D721Med (cell line): ENCODE measurements at regions not wholly inside any gene's neighbourhood (a gene's known extent, or its start where the extent isn't known, plus 50 kb on each side); places are given as distances from the start of the nearest gene placed in this dataset.
A peak's percentile ranks its signal among the peaks of the same experiment; 100 is the strongest.
"Not testable (repeated sequence)": the region's sequence is repeated elsewhere in the genome, so short reads cannot be mapped to it uniquely, and the experiment has no call there.

Experiments
- DNase-seq: peaks from one replicate; pipeline ENCODE4 v3.0.0; 2011; ENCODE audit warnings: low spot score; ENCODE audit not compliant: insufficient read length
- FAIRE-seq: peaks from 2 replicates; lab custom pipeline; 2011; peaks lifted over from hg19 to GRCh38; lab: Jason Lieb, UNC
- TF ChIP-seq, protein P1 (sequence below): IDR thresholded peaks from 2 replicates; pipeline ENCODE4 v1.5.1; 2012; ENCODE audit warnings: mild to moderate bottlenecking, control low read depth; ENCODE audit not compliant: insufficient read depth; ENCODE audit errors: missing control alignments

DNA sequence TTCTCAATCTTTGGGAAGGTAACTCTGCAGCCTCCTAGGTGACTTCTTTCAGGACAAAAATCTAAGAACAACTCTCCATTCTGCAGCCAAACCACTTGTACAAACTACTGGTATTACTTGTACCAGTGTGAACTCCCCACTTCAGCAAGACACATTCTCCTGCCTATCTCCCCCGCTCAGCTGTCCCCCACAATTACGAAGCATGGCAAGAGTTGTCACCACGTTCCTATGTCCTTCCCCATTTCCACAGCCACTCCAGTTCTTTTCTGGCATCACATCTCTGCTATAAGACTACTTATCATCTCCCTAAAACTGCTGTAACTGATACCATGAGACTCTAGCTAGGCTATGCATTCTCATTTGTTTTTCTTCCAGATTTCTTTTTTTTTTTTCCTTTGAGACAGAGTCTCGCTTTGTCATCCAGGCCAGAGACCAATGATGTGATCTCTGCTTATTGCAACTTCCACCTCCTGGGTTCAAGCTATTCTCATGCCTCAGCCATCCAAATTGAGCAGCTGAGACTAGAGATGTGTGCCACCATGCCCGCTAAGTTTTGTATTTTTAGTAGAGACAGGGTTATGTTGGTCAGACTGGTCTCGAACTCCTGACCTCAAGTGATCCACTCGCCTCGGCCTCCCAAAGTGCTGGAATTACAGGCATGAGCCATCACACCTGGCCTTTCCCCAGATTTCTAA, 71.9 kb upstream of the CDON start:
- no peak for FAIRE-seq
- TF ChIP-seq, protein P1, sequence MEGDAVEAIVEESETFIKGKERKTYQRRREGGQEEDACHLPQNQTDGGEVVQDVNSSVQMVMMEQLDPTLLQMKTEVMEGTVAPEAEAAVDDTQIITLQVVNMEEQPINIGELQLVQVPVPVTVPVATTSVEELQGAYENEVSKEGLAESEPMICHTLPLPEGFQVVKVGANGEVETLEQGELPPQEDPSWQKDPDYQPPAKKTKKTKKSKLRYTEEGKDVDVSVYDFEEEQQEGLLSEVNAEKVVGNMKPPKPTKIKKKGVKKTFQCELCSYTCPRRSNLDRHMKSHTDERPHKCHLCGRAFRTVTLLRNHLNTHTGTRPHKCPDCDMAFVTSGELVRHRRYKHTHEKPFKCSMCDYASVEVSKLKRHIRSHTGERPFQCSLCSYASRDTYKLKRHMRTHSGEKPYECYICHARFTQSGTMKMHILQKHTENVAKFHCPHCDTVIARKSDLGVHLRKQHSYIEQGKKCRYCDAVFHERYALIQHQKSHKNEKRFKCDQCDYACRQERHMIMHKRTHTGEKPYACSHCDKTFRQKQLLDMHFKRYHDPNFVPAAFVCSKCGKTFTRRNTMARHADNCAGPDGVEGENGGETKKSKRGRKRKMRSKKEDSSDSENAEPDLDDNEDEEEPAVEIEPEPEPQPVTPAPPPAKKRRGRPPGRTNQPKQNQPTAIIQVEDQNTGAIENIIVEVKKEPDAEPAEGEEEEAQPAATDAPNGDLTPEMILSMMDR: no peak
- DNase-seq: no peak

- TF ChIP-seq, protein P1: no peak
- FAIRE-seq (no peak), DNase-seq (no peak)
Measured at GRCh38 chr11:126133901-126134300, 71.2 kb upstream of the CDON start.

- no peak for DNase-seq
- no peak for FAIRE-seq
- TF ChIP-seq, protein P1: no peak
Measured at GRCh38 chr11:126132319-126132718, 69.7 kb upstream of the CDON start.

DNA sequence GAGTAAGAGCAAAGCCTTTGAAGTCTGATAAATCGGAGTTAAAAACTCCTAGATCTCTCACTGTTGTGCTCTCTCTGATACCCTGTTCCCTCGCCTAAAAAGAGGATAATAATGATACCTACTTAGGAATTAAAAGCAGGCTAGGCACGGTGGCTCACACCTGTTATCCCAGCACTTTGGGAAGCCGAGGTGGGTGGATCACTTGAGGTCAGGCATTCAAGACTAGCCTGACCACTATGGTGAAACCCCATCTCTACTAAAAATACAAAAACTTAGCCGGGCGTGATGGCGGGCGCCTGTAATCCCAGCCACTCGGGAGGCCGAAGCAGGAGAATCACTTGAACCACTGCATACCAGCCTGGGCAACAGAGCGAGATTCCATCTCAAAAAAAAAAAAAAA, 68.1 kb upstream of the CDON start:
- not testable (repeated sequence) for FAIRE-seq, DNase-seq

- peak; percentile 88 for FAIRE-seq
- TF ChIP-seq, protein P1: no peak
- DNase-seq: peak; percentile 52
Measured at GRCh38 chr11:126129727-126130671, 67.3 kb upstream of the CDON start.

GRCh38 chr11:126127898-126128297, 65.2 kb upstream of the CDON start:
- TF ChIP-seq, protein P1: no peak
- FAIRE-seq (no peak), DNase-seq (no peak)

- FAIRE-seq (no peak), DNase-seq (no peak)
- TF ChIP-seq, protein P1: no peak
Measured at GRCh38 chr11:126127284-126127845, 64.7 kb upstream of the CDON start.
